T-helper 2 cell treated with Interferon-gamma antibody and Interleukin-4, amounts not matched to agents 5 μg/mL and 100 μg/mL, for 36 hours (primary cell): ENCODE measurements at regions not wholly inside any gene's neighbourhood (a gene's known extent, or its start where the extent isn't known, plus 50 kb on each side); places are given as distances from the start of the nearest gene placed in this dataset.
"Not testable (repeated sequence)": the region's sequence is repeated elsewhere in the genome, so short reads cannot be mapped to it uniquely, and the experiment has no call there.

Experiments
- DNase-seq: peaks from one replicate; pipeline ENCODE4 v3.0.0; 2021; ENCODE audit warnings: low spot score
- H3K27ac Mint-ChIP-seq: one replicate; pipeline ENCODE4 v1.8.0; 2021; ENCODE audit warnings: mild to moderate bottlenecking, mixed read lengths
- H3K27me3 Mint-ChIP-seq: one replicate; pipeline ENCODE4 v1.8.0; 2021; ENCODE audit warnings: low read depth, mixed read lengths
- H3K36me3 Mint-ChIP-seq: one replicate; pipeline ENCODE4 v1.8.0; 2021; ENCODE audit warnings: low read depth, mixed read lengths
- H3K4me1 Mint-ChIP-seq: one replicate; pipeline ENCODE4 v1.8.0; 2021; ENCODE audit warnings: low read depth, mixed read lengths
- H3K4me3 Mint-ChIP-seq: one replicate; pipeline ENCODE4 v1.8.0; 2022; ENCODE audit warnings: mild to moderate bottlenecking, moderate library complexity, mixed read lengths
- H3K9me3 Mint-ChIP-seq: one replicate; pipeline ENCODE4 v1.8.0; 2021; ENCODE audit warnings: mixed read lengths

DNA sequence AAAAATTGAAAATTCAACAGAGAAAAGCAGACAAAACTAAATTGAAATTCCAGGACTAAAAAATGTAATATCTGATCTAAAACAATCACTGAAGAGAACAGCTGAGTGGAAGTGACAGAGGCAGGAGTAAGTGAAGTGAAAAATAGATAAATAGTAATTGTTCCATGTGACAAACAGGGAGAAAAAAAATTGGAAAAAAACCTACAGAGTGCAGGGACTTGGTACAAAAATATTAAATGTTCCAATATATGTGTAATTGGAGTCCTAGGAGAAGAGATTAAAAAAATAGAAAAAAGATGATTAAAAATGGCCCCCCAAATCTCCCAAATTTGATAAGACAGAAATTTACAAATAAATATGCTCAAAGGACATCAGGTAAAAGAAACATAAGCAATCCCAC is 63.4 kb upstream of the NAMPT start:
- Mint-ChIP-seq H3K4me3 (no peak overlapping the region), H3K27me3 (no peaks in the 10 kb centered on the region)

DNA sequence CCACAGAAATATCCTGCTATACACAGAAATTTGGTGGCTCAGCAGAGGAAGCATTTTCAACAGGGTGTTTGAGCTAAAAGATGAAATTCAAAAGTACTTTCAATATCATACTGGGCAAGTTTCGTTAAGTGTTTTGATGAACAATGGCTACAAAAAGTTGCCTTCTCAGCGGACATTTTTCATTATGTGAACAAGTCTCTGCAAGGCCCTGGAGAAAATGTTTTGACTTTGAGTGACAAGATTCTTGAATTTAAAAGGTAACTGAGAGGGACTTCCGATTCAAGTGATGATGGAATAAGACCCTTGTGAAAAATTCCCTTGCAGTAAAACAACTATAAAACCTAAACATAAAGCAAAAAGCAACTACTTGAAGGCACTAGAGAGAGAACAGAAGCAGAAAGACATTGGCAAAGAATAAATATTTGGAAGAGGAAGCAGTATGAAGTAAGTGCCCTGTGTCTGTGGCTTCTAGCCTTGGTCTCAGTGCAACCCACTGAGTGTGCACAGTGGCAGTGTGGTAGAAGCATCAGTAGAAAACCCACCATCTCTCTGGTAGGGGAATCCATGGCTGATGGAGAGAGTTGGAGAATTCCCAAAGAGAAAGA is 62.5 kb upstream of the NAMPT start:
- H3K9me3 Mint-ChIP-seq = peaks cover 41% of the 10 kb centered on the region
- H3K36me3 Mint-ChIP-seq = peaks cover 19% of the 10 kb centered on the region
- DNase-seq = no peak
- H3K4me3 Mint-ChIP-seq = peak overlapping the region; percentile 70
- peak overlapping the region; percentile 93 for H3K27ac Mint-ChIP-seq
- H3K27me3 Mint-ChIP-seq = no peaks in the 10 kb centered on the region
- H3K4me1 Mint-ChIP-seq = peaks cover 39% of the 10 kb centered on the region

More for the DNA sequence above, 63.4 kb upstream of the NAMPT start:
- Mint-ChIP-seq H3K27ac (peak overlapping the region; percentile 22), H3K4me1 (peaks cover 39% of the 10 kb centered on the region), H3K36me3 (peaks cover 17% of the 10 kb centered on the region), H3K9me3 (peaks cover 34% of the 10 kb centered on the region)
- DNase-seq = no peak

DNA sequence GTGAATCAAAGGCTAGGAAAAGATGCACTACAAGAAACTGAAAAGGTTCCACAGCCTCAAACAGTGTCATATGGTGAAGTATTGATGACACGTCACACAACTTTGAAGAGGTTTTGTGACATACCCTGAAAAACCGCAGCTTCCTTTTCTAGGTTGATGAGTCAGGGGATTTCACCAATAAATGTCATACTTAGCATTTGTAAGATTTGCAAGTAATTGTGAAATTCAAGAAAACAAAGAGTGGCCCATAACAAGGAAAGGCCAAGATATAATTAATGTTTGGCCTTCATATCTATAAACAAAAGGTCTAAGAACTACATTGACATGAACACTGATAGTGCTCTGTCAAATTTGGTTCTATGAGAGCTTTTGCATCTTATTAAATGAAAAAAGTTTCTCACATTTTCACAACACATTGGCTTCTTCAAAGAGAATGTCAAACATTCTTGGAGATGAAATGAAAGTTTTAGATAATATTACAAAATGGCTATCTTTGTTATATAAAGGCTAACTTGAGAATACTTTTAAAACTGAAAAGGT is 62.0 kb upstream of the NAMPT start:
- Mint-ChIP-seq H3K27me3 (no peaks in the 10 kb centered on the region), H3K36me3 (peaks cover 24% of the 10 kb centered on the region), H3K27ac (peak overlapping the region; percentile 93), H3K9me3 (peaks cover 47% of the 10 kb centered on the region), H3K4me3 (peak overlapping the region; percentile 70), H3K4me1 (peaks cover 39% of the 10 kb centered on the region)
- DNase-seq = peak; percentile 80

DNA sequence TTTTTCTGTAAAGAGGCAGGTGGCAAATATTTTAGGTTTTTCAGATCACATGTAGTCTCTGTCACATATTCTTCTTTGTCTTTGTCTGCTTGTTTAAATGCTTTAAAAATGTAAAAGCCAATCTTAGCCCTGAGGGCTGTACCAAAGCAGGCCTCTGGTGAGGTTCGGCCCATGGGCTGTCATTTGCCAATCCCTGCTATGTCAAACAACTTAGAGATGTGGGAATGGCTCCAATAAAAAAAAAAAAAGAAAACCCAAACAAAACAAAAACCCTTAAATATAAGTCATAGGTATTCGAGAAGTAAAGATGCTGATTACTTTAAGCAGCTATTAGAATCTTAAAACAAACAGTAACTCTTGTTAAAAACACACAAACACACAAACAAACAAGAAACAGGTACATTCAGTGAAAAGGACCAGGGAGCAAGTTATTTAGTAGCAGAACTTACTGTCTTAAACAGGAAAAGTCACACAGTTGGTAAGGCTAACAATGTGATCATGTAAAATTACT is 61.4 kb upstream of the NAMPT start:
- H3K9me3 Mint-ChIP-seq = peaks cover 50% of the 10 kb centered on the region
- peak overlapping the region; percentile 93 for H3K27ac Mint-ChIP-seq
- no peaks in the 10 kb centered on the region for H3K27me3 Mint-ChIP-seq
- peaks cover 26% of the 10 kb centered on the region for H3K36me3 Mint-ChIP-seq
- peak overlapping the region; percentile 70 for H3K4me3 Mint-ChIP-seq
- peaks cover 39% of the 10 kb centered on the region for H3K4me1 Mint-ChIP-seq
- no peak for DNase-seq

DNA sequence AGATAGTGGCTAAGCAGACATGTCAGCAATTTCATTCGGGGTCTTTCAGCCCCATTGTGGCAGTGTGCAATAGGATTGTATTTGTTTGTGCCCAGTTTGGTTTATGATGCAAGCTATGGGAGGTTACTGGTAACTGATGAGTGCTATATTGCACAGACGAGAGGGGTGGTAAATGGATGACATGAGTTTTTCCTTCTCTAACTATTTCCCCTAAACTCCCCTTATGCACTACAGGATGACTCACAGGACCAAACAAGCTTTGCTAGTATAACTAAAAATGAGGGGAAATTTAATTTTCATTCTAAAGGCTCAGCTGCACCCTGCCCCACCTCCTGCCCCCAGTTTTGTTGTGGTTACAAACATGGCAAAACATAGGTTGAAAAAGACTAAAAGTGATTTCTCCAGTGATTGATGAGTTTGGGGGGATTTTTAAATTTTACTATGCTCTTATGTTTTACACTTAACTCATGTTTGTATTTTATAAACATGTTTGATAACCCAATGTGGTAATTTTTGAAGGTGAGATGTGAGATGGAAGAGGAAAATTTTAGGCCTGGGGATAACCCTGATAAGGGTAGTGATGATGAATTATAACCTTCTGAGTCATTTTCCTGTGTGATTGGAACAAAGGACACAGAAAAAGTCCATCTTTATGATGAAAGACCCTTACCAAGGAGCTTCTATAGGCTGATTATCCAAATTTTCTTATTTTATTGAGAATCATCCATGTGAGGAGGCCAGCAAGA is 60.8 kb upstream of the NAMPT start:
- Mint-ChIP-seq H3K36me3 (peaks cover 26% of the 10 kb centered on the region), H3K4me1 (peaks cover 39% of the 10 kb centered on the region), H3K27me3 (no peaks in the 10 kb centered on the region), H3K27ac (peak overlapping the region; percentile 93), H3K9me3 (peaks cover 48% of the 10 kb centered on the region), H3K4me3 (peak overlapping the region; percentile 70)
- DNase-seq = peak; percentile 67

DNA sequence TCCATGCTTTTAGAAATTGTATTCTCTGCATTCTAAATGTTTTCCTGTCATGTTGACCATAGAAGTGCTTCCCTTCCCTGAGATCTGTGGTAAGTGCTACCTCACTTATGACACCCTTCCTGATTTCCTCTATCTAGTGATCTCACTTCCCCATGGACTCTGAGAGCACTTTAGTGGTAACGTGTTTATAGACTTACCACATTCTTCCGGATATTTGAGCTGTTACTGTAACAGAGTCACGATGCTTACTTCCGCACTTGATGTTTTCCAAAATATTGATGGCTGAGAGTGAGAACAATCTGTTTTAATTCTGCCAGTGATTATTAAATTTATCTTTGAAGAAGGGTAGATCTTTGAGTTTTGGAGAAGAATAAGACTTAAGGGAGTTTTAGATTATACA is 60.1 kb upstream of the NAMPT start:
- no peak overlapping the region for H3K4me3 Mint-ChIP-seq
- no peak for DNase-seq
- H3K27me3 Mint-ChIP-seq = no peaks in the 10 kb centered on the region
- peaks cover 39% of the 10 kb centered on the region for H3K4me1 Mint-ChIP-seq
- H3K36me3 Mint-ChIP-seq = peaks cover 24% of the 10 kb centered on the region
- H3K27ac Mint-ChIP-seq = no peak overlapping the region
- H3K9me3 Mint-ChIP-seq = peaks cover 53% of the 10 kb centered on the region

DNA sequence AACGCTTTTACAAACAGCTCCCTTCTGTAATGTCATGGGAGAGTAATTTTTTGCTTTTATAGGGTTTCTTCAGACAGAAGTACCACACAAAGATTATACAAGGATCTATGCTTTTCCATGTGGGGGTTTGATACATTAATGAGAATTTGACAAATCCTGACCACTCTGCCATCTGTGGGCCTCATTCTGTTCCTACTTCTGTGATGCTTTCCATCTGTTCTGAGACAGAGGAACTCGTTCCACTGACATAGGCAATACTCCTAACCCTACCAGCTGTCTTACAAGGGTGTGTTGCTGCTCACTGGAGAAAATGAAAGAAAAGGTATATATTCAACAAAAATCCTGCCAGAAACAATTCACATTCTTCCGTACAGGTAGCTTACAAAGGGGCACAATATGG is 59.4 kb upstream of the NAMPT start:
- Mint-ChIP-seq H3K9me3 (peaks cover 51% of the 10 kb centered on the region), H3K27me3 (no peaks in the 10 kb centered on the region), H3K27ac (no peak overlapping the region), H3K4me3 (no peak overlapping the region), H3K36me3 (peaks cover 22% of the 10 kb centered on the region), H3K4me1 (peaks cover 37% of the 10 kb centered on the region)
- DNase-seq = no peak

DNA sequence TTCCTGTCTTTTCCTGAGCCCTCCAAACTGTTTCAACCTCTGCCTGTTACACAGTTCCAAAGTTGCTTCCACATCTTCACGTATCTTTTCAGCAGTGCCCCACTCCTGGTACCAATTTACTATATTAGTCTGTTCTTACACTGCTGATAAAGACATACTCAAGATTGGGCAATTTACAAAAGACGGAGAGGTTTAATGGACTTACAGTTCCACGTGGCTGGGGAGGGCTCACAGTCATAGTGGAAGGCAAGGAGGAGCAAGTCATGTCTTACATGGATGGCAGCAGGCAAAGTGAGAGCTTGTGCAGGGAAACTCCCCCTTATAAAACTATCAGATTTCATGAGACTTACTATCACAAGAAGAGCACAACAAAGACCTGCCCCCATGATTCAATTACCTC is 57.3 kb upstream of the NAMPT start:
- H3K4me3 Mint-ChIP-seq, DNase-seq, H3K27me3 Mint-ChIP-seq, H3K27ac Mint-ChIP-seq: not testable (repeated sequence)
- Mint-ChIP-seq H3K4me1 (peaks cover 24% of the 10 kb centered on the region), H3K9me3 (peaks cover 48% of the 10 kb centered on the region), H3K36me3 (peaks cover 10% of the 10 kb centered on the region)

DNA sequence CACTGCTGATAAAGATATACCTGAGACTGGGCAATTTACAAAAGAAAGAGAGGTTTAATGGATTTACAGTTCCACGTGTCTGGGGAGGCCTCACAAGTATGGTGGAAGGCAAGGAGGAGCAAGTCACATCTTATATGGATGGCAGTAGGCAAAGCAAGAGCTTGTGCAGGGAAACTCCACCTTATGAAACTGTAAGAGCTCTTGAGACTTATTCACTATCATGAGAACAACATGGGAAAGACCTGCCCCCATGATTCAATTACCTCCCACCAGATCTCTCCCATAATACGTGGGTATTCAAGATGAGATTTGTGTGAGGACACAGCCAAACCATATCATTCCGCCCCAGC is 55.4 kb upstream of the NAMPT start:
- not testable (repeated sequence) for H3K4me1 Mint-ChIP-seq, H3K27ac Mint-ChIP-seq, H3K27me3 Mint-ChIP-seq, DNase-seq, H3K4me3 Mint-ChIP-seq
- peaks cover 12% of the 10 kb centered on the region for H3K36me3 Mint-ChIP-seq
- peaks cover 50% of the 10 kb centered on the region for H3K9me3 Mint-ChIP-seq

DNA sequence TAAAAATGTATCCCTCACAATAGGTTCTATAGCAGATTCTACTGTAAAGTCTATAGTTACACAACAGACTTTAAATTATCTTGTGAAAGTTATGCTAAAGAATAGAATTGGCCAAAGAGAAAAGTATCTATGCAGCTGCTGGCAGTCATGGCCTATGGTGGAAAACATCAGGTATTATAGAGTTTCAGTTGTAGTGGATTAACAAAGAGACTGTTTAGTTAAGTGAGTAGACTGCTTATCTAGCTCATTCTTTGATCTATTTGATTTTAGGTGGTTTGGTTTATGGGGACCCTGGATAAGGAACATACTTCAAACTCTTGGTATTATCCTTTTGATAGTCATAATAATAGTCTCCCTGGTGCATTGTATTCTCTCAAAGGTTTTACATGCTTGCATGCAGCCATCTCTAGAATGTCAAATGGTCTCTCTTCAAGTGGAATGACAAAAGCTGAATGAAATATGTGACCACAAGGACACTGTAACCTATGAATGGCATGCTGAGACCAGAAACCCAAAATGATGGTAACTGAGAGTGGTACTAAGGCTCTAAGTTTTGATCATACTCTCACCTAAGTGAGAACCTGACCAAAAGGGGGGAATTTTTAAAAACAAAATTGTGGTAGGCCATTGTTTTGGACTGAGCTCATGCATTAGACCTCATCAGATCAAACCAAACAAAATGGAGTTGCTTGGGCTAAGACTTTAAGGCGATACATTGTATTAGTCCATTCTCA is 54.9 kb upstream of the NAMPT start:
- Mint-ChIP-seq H3K4me3 (no peak overlapping the region), H3K36me3 (peaks cover 12% of the 10 kb centered on the region), H3K27me3 (no peaks in the 10 kb centered on the region), H3K4me1 (peaks cover under 1% of the 10 kb centered on the region), H3K27ac (no peak overlapping the region), H3K9me3 (peaks cover 50% of the 10 kb centered on the region)
- no peak for DNase-seq

DNA sequence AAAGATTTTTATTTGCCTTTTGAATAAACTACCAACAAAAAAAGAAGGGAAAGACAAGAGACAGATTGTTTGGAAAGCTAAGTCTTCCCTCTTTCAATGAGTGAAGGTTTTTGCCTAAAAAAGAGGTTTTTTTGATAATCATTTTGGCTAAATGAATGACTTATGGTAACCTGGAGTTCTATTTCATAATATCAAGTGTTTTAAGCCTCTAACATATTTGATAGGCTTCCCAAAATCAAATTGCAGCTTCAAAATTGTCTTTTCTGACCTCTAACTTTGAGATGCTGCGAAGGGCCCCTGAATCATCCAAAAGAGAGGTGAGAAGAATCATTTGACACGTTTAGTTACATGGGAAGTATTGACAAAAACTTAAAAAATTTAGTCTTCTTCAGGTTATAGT is 53.0 kb upstream of the NAMPT start:
- no peak overlapping the region for H3K4me3 Mint-ChIP-seq

DNA sequence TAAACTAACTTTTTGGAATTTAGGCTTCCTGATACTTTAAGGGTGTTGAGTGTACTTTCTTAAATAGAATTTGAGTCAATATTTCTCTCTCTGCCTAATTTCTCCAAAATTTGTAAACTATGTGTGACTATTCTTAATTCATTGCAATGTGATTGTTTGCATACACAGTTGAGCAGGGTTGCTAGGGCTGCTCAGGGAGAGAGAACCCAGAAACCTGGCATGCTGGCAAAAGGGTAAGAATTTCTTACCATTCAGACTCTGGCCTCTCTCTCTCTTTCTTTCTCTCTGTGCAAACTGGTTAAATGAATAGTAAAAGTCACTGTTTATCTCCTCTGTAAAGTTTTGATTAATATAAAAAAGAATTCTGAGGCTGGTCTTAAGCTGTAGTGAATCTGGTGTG is 51.0 kb upstream of the NAMPT start:
- no peak for DNase-seq
- Mint-ChIP-seq H3K4me3 (no peak overlapping the region), H3K4me1 (peaks cover 1% of the 10 kb centered on the region), H3K9me3 (peaks cover 26% of the 10 kb centered on the region), H3K36me3 (peaks cover 2% of the 10 kb centered on the region), H3K27me3 (no peaks in the 10 kb centered on the region), H3K27ac (no peak overlapping the region)

More for the DNA sequence above, 53.0 kb upstream of the NAMPT start:
- no peak for DNase-seq
- Mint-ChIP-seq H3K4me1 (peaks cover 1% of the 10 kb centered on the region), H3K27me3 (no peaks in the 10 kb centered on the region), H3K27ac (no peak overlapping the region), H3K9me3 (peaks cover 40% of the 10 kb centered on the region), H3K36me3 (peaks cover 12% of the 10 kb centered on the region)
